ENCODE measurements at regions not wholly inside any gene's neighbourhood (a gene's known extent, or its start where the extent isn't known, plus 50 kb on each side); places are given as distances from the start of the nearest gene placed in this dataset.

DNA sequence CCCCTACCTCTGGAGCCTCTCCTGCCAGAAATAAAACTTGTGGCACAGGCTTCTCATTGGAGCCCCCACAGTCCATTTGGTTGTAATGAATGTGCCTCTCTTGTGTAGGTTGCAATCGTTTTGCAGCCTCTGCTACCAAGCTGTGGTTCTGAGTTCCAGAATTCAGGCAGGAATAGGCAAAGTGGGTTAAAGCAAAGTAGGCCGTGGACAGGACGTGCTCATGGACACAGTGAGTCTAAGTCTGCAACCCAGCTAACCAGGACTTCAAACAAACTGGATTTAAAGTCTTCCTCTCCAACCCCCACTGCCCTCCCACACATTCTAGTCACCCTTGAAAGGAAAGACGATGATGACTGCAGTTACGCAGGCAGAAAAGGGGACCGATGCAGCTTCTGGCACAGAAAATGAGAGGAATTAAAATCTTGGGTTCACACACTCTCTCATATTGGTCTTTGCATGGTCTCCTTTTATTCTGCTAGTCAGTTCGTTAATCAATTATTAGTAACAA is 260.0 kb downstream of the PIK3R1 start:
- DNase-seq (ENCODE audit: low read depth in 2 of 3, low spot score in 2 of 3) = no peak

DNA sequence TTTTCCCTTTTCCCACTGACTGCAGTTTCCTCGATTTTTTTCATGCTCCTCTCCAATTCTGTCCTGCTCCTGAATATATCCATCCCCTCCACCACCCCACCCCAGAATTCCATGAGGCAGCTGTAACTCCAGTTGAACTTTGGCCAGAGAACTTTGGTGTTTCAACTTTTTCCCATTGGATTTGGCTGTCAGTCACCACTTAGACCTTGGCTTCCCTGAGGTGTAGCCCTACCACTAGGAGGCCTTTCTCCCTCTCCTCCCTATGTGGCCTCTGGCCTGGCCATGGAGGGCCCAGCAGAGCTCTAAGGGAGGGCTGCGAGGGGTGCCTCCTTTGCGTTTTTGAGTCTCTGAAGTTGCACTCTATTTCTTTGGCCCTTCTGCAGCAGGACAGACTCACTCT is 261.3 kb downstream of the PIK3R1 start:
- no peak for DNase-seq (ENCODE audit: low read depth in 2 of 3, low spot score in 2 of 3)

DNA sequence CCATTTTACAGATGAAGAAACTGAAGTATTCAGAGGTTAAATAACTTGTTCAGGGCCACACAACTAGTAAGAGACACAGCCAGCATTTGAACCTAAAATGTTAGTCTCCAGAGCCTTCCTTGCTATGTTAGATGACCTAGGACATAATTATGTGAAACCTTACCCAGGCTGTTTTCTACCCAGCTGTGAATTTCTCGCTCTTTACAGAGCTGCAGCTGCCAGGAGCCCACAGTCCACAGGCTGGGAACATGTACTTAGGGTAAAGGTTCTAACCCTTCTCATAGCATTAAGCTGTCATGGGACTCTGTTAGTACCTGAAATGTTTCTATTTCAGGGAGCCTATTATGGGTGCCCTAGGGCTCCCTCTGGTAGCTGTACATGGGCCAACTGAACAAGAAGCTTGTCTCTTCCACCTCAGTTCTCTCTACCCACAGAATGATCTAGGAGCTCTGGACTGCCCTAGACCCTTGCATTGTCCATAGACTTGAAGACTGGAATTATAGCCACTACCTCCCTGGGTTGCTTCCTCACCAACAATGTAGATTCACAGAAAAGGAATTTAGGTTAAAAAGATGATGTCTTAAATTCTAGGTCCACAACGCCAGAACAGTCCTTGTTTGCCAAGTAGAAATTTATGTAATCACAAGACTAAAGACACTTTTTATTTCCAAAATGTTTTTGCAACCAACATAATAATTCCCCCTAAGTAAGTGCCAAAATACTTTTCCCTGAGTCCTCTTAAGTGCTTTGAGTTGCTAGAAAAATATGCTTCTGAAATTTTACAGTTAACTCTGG is 262.9 kb downstream of the PIK3R1 start:
- DNase-seq (ENCODE audit: low read depth in 2 of 3, low spot score in 2 of 3) = no peak

DNA sequence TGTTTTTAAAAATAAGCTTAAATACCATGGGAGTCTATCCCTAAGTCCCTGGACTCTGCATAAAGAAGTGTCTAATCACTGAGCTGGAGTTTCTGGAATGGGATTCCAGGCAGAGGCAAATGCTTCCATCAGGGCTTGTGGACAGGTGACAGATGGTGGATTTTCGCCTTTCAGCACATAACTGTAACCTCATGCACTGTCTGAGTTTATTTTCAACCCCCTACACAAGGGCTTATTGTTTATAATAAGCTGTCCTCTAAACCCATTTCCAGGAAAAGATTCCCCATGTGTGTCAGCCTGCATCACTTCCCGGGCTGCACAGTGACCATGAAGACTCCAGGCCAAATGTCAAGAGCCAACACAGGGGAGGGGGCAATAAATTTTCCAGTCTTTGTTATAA is 264.0 kb downstream of the PIK3R1 start:
- DNase-seq (ENCODE audit: low read depth in 2 of 3, low spot score in 2 of 3) = no peak

DNA sequence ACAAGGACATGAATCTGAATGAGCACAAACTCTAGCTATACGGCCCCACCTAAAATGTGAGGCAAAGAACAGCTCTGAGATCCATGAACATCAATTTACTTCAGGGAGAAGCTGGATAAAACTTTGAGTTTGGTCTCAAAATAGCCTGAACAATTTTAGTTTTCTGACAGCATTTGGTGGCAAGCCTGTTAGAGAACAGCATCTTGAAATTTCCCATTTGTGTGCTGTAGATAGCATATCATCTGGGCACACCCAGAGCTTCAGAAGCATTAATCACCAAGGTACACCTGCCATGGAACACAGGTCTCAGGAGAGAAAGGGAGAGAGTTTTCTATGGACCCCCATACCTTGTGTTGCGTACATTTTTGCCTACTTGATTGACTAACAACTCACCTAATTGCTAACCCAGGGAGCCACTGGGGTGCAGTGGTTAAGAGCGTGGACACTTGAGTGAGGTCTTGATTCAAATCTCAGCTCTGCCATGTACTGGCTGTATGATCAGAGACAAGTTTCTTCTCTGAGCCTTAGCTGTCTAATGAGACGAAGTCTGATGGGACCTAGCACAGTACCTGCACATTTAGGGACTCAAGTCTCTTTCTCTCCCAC is 264.9 kb downstream of the PIK3R1 start:
- no peak for DNase-seq (ENCODE audit: low read depth in 2 of 3, low spot score in 2 of 3)

DNA sequence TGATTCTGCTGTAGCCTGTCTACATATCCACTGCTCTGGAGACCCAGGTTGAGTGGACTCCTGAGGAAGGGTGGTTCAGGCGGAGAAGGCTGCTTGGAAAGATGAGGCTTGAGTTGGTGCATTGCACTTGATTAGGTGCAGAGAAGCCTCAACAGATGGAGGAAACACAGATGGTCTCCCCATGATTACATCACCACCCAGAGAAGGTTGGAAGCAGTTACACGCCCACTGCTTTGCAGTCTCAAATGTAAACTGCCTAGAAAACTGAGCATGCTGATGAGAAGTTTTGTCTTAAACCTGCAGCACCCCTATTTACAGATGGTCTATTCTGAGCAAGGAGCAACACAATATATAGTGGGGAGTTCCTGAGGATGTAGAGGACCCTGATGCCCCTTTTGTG is 266.6 kb downstream of the PIK3R1 start:
- no peak for DNase-seq (ENCODE audit: low read depth in 2 of 3, low spot score in 2 of 3)

DNA sequence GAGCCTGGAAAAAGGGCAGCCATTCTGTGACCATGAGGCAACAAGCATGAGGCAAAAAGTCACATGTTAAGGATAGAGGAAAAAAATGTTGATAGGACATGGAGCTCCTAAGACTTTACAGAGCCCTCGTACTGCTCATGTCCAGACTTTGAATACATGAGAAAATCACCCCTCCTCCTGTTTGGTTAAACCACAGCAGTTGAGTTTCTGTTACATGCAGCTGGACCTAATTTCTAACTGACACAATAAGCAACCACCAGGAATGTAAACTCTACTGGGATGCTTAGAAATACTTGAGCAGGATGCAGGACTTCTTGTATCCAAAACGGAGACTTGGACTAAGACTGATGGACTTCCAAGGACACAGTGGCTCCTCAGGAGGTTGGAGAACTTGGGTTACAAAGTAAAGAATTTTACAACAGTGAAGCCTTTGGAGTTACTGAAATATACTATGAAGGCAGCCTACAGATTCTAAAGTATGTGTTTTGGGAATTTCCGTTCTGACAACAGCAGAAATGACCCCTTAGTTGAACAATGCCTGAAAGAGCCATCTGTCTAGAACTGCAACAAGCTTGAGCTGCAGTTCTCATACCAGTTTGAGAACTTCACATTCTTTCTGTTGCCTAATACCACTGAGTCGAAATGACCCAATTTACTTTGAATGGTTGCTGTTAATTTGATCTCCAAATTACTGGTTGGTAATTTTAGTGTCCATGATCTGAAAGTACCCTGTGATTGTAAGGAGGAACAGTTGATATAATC is 268.9 kb downstream of the PIK3R1 start:
- no peak for DNase-seq (ENCODE audit: low read depth in 2 of 3, low spot score in 2 of 3)

DNA sequence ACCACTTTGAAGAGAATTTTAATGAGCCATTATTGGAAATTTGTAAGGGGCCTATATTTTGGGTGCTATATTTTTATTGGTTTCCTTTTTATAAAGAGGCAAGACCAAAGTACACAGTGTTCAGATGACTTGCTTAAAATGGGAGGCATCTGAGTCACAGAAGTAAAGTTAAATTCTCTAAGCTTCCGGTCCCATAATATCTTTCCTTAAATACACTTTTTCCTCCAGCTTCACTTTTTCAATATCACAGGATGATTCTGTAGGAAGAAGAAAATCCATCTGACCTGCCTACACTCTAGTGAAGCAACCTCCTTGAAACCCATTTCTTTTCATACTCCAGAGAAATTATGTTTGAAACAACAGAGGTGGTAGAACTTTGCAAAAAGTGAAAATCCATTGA is 274.0 kb downstream of the PIK3R1 start:
- no peak for DNase-seq (ENCODE audit: low read depth in 2 of 3, low spot score in 2 of 3)

DNA sequence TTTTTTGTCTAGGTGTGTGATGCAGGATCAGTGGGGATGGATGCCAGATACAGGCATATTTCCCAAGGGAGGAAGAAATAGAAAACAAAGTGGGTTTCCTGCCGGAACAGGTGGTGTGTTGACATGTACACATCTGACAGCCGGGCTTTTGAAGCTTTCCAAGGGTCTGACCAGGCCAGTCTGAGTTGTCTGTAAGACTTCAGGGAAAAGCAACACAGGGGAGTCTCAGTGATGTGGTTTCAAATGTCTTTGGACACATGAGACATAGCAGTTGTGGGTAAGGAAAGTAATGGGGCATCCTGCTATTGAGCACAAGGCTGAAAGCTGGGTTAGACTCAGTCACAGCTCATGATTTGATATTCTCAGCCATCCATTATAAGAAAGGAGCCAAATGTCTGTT is 274.9 kb downstream of the PIK3R1 start:
- no peak for DNase-seq (ENCODE audit: low read depth in 2 of 3, low spot score in 2 of 3)

DNA sequence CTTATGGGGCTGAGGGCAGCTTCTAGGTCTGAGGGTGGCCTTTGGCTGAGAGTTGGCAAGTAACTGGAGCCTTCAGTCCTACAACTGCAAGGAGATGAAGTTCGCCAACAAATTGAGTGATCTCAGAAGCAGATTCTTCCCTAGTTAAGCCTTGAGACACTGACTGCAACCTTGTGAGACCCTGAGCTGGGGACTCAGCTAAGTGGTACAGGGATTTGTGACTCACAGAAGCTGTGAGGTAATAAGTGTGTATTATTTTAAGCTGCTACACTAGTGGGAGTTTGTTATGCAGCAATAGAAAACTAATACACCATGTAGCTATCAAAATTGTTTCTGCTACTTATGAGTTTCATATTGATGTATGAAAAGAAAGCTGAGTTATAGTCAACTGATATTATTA is 279.2 kb downstream of the PIK3R1 start:
- no peak for DNase-seq (ENCODE audit: low read depth in 2 of 3, low spot score in 2 of 3)

DNA sequence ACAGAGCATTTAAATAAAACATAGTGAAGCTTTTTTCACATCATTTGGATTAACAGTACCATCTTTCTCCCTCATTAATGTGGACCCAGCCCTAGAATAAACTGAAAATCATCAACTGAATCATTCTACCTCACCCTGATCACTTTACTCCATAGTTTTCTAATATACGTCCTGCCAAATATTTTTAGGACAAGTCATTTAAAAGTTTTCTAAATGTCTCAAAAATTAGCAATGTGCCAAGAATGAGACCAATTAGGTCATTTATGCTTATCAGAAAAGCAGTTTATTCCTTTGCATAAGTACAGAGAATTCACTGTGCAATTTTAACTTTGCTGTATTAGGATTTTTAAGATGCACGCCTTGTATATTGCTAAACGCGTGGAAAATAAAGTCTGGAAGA is 284.4 kb downstream of the PIK3R1 start:
- no peak for DNase-seq (ENCODE audit: low read depth in 2 of 3, low spot score in 2 of 3)

DNA sequence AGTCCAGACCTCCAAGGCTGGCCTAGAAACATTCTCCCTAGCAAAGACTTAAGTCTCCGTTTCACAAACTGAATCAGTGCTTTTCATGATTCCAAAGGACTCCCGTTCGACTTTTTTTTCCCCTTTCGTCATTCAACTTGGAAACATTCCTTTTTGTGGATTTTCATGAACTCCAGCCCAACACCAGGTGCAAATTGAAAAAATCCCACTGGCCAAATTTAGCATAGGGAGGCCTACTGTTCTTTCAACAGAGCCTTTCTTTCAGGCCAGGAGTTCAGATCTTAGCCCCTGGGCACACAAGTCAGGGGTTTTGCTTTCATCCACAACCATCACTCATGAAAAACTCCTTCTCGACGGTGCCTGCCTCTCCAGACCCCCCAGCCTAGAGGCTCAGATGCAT is 285.3 kb downstream of the PIK3R1 start:
- no peak for DNase-seq (ENCODE audit: low read depth in 2 of 3, low spot score in 2 of 3)

DNA sequence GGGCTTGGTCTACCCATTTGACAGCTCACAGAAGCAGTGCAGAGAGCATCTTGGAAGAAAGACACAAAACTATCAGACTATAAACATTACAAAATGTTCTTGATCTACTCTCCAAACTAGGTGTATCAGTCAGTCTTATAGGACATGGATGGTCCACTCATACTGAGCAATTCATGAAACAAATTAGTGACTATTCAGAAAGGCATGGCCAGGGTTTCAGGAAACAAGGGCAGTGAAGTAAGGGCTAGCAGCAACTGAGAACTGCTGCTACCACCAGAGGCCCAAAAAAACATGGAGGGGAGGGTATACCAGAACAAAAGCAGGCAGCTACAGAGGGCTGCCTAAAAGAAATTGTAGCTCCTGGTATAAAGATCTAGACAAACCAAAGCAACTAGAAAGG is 287.0 kb downstream of the PIK3R1 start:
- DNase-seq (ENCODE audit: low read depth in 2 of 3, low spot score in 2 of 3) = no peak

DNA sequence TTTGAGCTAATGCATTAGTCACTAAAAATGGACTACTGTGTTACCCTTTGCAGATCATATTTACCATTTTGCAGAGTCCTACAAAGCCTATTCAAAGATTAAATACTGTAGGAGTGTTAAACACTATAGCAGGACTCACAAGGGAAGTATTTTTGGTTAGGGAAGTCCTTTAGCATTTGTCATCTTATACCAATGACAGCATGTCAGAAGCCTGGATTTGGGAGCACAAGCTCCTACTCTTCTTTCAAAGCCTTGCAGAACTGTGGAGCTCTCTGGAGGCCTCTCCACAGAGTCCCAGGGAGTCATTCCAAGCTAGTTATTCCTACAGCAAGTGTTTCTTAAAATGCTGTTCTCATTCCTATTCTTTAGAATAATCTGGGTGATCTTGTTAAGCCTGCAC is 288.8 kb downstream of the PIK3R1 start:
- DNase-seq (ENCODE audit: low read depth in 2 of 3, low spot score in 2 of 3) = no peak

DNA sequence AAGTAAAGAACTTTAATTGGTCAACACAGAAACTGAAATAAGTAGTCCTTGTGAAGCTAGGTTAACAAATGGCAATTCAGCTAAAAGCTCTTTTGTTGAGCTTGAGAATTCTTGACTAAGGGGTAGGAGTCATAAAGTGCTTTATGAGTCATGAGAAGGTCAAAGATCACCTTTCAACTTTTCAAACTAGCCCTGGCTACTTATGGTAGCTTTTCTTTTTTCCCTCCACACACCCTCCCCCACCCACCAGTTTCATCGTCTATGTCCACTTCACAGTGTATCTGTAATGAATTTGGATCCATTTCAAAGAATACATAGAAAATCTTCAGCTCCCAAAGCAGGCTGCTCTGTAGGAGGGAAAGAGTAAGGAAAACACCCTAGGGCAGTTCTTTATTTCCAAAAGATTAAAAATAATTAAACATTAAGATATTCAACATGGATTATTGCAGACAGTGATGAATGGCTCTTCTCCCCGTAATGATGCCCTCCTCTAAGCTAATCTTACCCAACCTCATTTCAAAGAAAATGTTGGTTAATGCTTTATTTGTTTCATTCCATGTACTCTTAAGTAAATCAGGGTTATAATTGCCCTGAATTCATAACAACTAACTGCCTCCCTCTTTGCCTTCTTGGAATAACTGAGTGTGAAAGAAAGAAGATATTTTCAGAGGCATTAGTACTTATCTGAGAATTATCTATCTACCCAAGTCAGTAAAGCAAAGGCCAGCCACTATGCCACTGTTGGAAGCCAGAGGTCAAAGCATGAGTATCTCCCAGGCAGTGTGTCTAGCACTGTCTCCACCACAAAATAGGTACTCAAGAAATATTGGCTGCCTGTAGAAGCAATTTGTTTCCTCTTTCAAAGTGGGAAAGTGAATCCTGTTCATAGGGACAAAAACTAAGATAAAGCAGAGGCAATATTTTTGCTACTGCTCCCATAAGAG is 290.6 kb downstream of the PIK3R1 start:
- DNase-seq (ENCODE audit: low read depth in 2 of 3, low spot score in 2 of 3) = no peak

DNA sequence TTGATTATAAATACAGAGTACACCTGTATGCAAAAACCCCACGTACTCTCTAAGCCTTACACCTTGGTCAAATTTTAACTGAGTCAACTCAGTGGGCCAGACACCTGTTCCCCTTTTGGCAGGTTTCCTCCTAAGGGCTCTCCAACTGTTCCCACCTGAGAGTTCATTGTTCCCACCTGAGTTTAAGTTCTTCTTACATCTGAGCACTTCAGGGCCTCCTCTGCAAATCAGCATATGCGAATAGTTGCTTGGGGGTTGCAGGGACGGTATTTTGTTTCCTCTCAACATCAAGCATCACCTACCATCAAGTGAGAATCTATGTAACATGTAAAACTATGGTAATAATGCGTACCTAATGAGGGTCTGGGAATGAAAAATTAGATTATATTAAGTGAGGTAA is 300.0 kb downstream of the PIK3R1 start:
- DNase-seq (ENCODE audit: low read depth in 2 of 3, low spot score in 2 of 3) = no peak

DNA sequence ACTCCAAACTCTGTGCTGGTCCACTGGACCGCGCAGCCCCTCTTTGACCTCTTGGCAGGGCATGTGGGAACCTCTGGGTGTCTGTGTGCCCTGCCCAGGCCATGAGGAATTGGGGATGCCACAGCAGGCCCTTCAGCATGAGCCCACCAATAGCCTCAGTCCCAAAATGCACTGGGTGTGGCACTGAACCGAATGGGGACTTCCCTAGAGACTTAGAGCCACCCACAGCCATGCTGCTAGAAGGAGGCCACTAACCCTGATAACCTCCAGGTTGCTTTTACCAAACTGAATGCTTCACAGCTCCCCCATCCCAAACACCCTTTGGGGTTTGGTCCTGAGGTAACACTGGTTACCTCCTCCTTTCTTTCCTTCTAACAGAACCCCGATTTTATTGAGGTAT is 302.7 kb downstream of the PIK3R1 start:
- DNase-seq (ENCODE audit: low read depth in 2 of 3, low spot score in 2 of 3) = no peak

DNA sequence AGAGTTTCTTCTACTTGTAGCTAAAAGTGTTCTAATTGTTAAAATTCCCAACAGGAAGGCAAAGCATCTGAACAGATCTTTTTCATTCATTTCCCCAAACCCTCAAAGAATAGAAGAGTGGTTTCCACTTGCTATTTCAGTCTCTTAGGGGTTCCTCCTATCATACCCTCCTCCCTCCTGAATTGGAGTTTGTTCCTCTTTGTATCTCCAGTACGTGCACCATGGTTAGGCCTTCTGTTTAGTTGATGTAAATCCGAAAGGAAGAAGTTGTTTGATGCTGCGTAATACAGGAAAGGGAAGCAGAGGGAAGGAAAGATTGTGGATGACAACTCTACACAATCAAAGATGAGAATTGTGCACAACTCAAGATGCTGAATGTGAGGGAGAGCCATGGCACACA is 303.6 kb downstream of the PIK3R1 start:
- no peak for DNase-seq (ENCODE audit: low read depth in 2 of 3, low spot score in 2 of 3)

DNA sequence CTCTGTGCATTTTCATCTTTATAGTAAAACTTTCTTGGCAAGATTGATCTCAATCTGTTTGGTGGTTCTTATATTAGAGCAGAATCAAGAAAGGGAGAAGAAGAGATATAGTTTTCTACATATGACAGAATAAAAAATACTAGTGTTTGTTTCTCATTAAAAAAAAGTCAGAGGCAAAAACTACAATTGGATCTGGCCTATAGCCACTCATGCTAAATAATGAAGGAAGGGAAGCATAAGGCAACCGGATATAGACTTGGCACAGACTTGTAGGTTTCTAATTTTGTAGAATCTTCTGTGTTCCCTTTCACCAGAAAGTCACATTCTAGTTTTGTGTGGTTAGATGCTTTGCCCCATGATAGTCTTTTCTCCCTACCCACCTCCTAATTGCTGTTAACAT is 306.2 kb downstream of the PIK3R1 start:
- no peak for DNase-seq (ENCODE audit: low read depth in 2 of 3, low spot score in 2 of 3)

DNA sequence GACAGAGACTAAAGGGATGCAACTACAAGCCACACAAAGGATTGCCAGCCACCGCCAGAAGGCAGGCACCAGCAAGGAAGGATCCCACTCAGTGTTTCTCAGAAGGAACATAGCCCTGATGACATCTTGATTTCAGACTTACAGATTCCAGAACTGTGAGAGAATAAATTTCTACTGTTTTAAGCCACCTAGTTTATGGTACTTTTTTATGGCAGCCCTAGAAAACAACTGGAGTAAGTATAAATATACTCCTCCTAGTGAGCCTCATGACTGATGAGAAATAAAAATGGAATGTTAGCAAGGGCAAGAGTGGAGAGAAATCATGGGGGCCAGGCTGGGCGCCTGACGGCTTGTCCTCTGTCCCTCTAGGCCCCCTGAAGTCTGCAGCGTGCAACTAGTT is 307.3 kb downstream of the PIK3R1 start:
- no peak for DNase-seq (ENCODE audit: low read depth in 2 of 3, low spot score in 2 of 3)

DNA sequence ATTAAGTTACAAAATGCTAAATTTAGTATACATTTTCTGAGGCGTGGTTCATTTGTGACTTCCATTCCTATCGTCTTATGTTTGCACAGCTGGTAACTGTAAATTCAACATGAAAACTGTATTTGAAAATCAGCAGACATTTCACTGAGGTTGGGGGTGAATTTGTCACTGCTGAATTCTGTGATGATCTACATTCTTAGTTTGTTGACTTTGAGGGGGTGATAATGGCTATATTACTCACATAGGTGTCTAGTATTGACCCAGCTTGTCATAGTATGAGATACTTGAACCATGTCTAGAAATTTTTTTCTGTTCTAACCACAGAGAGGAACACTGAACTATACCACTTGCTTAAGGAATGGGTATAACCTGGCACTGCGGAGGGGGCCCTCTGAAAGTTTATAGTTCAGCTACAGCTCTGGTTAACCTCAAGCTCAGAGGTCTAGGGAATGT is 313.3 kb downstream of the PIK3R1 start:
- no peak for DNase-seq (ENCODE audit: low read depth in 2 of 3, low spot score in 2 of 3)
